Left lung (tissue), 4 donors: ENCODE measurements at regions not wholly inside any gene's neighbourhood (a gene's known extent, or its start where the extent isn't known, plus 50 kb on each side); places are given as distances from the start of the nearest gene placed in this dataset.
A peak's percentile ranks its signal among the peaks of the same experiment; 100 is the strongest.

ENCODE experiments used
- ATAC-seq: fragments of 200-7000 bp; cut with Tn5 transposase; one replicate; pipeline ENCODE4 v1.9.1; 2020; ENCODE audit warnings: moderate library complexity
- DNase-seq, 4 donors: peaks; one replicate each; pipeline ENCODE4 v3.0.0-alpha.2; 2013 to 2020
- H3K27ac ChIP-seq, 2 donors: fragments of 200-600 bp; sonication (generic) in 1 of 2; one replicate each; pipeline versions ENCODE4 v1.5.0 to v1.8.0; 2020 to 2021
- H3K27me3 ChIP-seq, 2 donors: fragments of 200-600 bp; sonication (generic) in 1 of 2; one replicate each; pipeline versions ENCODE4 v1.5.0 to v1.8.0; 2020 to 2021
- H3K36me3 ChIP-seq, 2 donors: fragments of 200-600 bp; sonication (generic) in 1 of 2; one replicate each; pipeline versions ENCODE4 v1.5.0 to v1.8.0; 2020 to 2021
- H3K4me1 ChIP-seq, 2 donors: fragments of 200-600 bp; one replicate each; pipeline ENCODE4 v1.8.0; 2021
- H3K4me3 ChIP-seq, 2 donors: fragments of 200-600 bp; sonication (generic) in 1 of 2; one replicate each; pipeline versions ENCODE4 v1.5.0 to v1.8.0; 2020 to 2021; ENCODE audit warnings: mild to moderate bottlenecking in 1 of 2
- H3K9me3 ChIP-seq, 2 donors: fragments of 200-600 bp; sonication (generic) in 1 of 2; one replicate each; pipeline versions ENCODE4 v1.5.0 to v1.8.0; 2020 to 2021
- CTCF ChIP-seq, 2 donors: fragments of 200-600 bp; sonication (generic) in 1 of 2; IDR thresholded peaks; one replicate each; pipeline versions ENCODE4 v1.5.0 to v1.8.0; 2021; ENCODE audit warnings: antibody characterized with exemption in 2 of 2
- intact Hi-C, 2 donors: fragments of 100-400 bp; cut with DNase I; formaldehyde crosslinking; loops; one replicate each; pipeline versions ENCODE4 v1.11.2 to v1.14.2; 2022
- donor health status: DM: no; HTN: yes; CAD: no.
- donor health status: DM: no; HTN: no; CAD: no.

GRCh38 chr3:124559846-124560574, 170.2 kb upstream of the UMPS start:
- peak; percentile 90 for ATAC-seq
- Histone ChIP-seq H3K27ac (peak overlapping the region in 1 of 2 donors; percentile 30), H3K4me1 (peaks cover 0 to 5% of the 10 kb centered on the region in 2 donors), H3K36me3 (no peaks in the 10 kb centered on the region), H3K9me3 (no peaks in the 10 kb centered on the region), H3K27me3 (no peaks in the 10 kb centered on the region), H3K4me3 (no peak overlapping the region)
- intact Hi-C loops: loop anchor here (5.0 to 10.0 kb wide), 4 partner anchors 65 to 335 kb away; no protein-coding TSS in a partner anchor
- peak; percentile 84 to 92 for TF ChIP-seq CTCF (IDR thresholded peaks at IDR 0.05)
- peak in 3 of 4 donors; percentile 54 to 85 (median 76) for DNase-seq

GRCh38 chr3:124560666-124561215, 169.5 kb upstream of the UMPS start:
- TF ChIP-seq CTCF (IDR thresholded peaks at IDR 0.05): no peak
- DNase-seq: no peak
- Histone ChIP-seq H3K27ac (no peak overlapping the region), H3K27me3 (no peaks in the 10 kb centered on the region), H3K36me3 (no peaks in the 10 kb centered on the region), H3K4me1 (peaks cover 0 to 5% of the 10 kb centered on the region in 2 donors), H3K9me3 (no peaks in the 10 kb centered on the region), H3K4me3 (no peak overlapping the region)
- no peak for ATAC-seq
- intact Hi-C loops: loop anchor here (5.0 to 10.0 kb wide), 2 partner anchors 132 to 334 kb away; no protein-coding TSS in a partner anchor

- H3K4me1 ChIP-seq: peaks cover 0 to 5% of the 10 kb centered on the region in 2 donors
- no peaks in the 10 kb centered on the region for H3K36me3 ChIP-seq
- no peaks in the 10 kb centered on the region for H3K27me3 ChIP-seq
- no peaks in the 10 kb centered on the region for H3K9me3 ChIP-seq
- H3K4me3 ChIP-seq: no peak overlapping the region
- intact Hi-C loops: loop anchor here (5.0 to 10.0 kb wide), 2 partner anchors 130 to 332 kb away; no protein-coding TSS in a partner anchor
- ATAC-seq (no peak), DNase-seq (no peak)
- no peak for TF ChIP-seq CTCF (IDR thresholded peaks at IDR 0.05)
- no peak overlapping the region for H3K27ac ChIP-seq
Observed at GRCh38 chr3:124562769-124563168, 167.5 kb upstream of the UMPS start.

GRCh38 chr3:124563376-124563775, 166.9 kb upstream of the UMPS start:
- ATAC-seq (no peak), DNase-seq (no peak)
- Histone ChIP-seq H3K27me3 (no peaks in the 10 kb centered on the region), H3K27ac (no peak overlapping the region), H3K4me3 (no peak overlapping the region), H3K36me3 (no peaks in the 10 kb centered on the region), H3K9me3 (no peaks in the 10 kb centered on the region), H3K4me1 (peaks cover 0 to 5% of the 10 kb centered on the region in 2 donors)
- intact Hi-C loops: loop anchor here (5.0 to 10.0 kb wide), 2 partner anchors 129 to 331 kb away; no protein-coding TSS in a partner anchor
- TF ChIP-seq CTCF (IDR thresholded peaks at IDR 0.05): no peak

- no peaks in the 10 kb centered on the region for H3K9me3 ChIP-seq
- no peaks in the 10 kb centered on the region for H3K27me3 ChIP-seq
- peak in 3 of 4 donors; percentile 55 to 86 (median 71) for DNase-seq
- intact Hi-C loops: loop anchor here in 1 of 2 donors (10.0 kb wide), 1 partner anchor 330 kb away; no protein-coding TSS in a partner anchor
- ATAC-seq: peak; percentile 90
- TF ChIP-seq CTCF (IDR thresholded peaks at IDR 0.05): peak; percentile 80 to 88
- H3K27ac ChIP-seq: no peak overlapping the region
- no peak overlapping the region for H3K4me3 ChIP-seq
- no peaks in the 10 kb centered on the region for H3K4me1 ChIP-seq
- no peaks in the 10 kb centered on the region for H3K36me3 ChIP-seq
Observed at GRCh38 chr3:124565013-124565412, 165.2 kb upstream of the UMPS start.
